Activated naive CD4-positive, alpha-beta T cell treated with anti-CD3 and anti-CD28 coated beads, Interleukin-2, amount 10 ng/mL, durations not matched to agents 7 days and 5 days (primary cell): ENCODE measurements at regions not wholly inside any gene's neighbourhood (a gene's known extent, or its start where the extent isn't known, plus 50 kb on each side); places are given as distances from the start of the nearest gene placed in this dataset.
"Not testable (repeated sequence)": the region's sequence is repeated elsewhere in the genome, so short reads cannot be mapped to it uniquely, and the experiment has no call there.

Source experiments
- CTCF ChIA-PET: fragments of 350-600 bp; sonication (Branson Sonifier 250); formaldehyde crosslinking; loops from one replicate; lab custom pipeline; 2021; ENCODE audit warnings: antibody characterized with exemption; lab: Charles Lee
- DNase-seq: peaks from one replicate; pipeline ENCODE4 v3.0.0-alpha.2; 2020
- H3K27ac Mint-ChIP-seq: one replicate; pipeline ENCODE4 v1.8.0; 2021; ENCODE audit warnings: mild to moderate bottlenecking, moderate library complexity, mixed read lengths
- H3K27me3 Mint-ChIP-seq: one replicate; pipeline ENCODE4 v1.8.0; 2021; ENCODE audit warnings: mild to moderate bottlenecking, mixed read lengths
- H3K36me3 Mint-ChIP-seq: one replicate; pipeline ENCODE4 v1.8.0; 2021; ENCODE audit warnings: mixed read lengths
- H3K4me1 Mint-ChIP-seq: one replicate; pipeline ENCODE4 v1.8.0; 2021; ENCODE audit warnings: mixed read lengths
- H3K4me3 Mint-ChIP-seq: one replicate; pipeline ENCODE4 v1.8.0; 2021; ENCODE audit warnings: mild to moderate bottlenecking, moderate library complexity, mixed read lengths
- H3K9me3 Mint-ChIP-seq: one replicate; pipeline ENCODE4 v1.8.0; 2021; ENCODE audit warnings: mixed read lengths

GRCh38 chr10:80025281-80025680, 53.2 kb upstream of the TMEM254 start:
- no peaks in the 10 kb centered on the region for H3K36me3 Mint-ChIP-seq
- peaks cover 14% of the 10 kb centered on the region for H3K27me3 Mint-ChIP-seq
- H3K4me1 Mint-ChIP-seq = no peaks in the 10 kb centered on the region
- no peak overlapping the region for H3K4me3 Mint-ChIP-seq
- CTCF ChIA-PET = interaction anchor here (1.4 kb wide), 1 partner anchor 22 kb away, joined by 4 read pairs; no protein-coding TSS in a partner anchor
- no peak overlapping the region for H3K27ac Mint-ChIP-seq
- H3K9me3 Mint-ChIP-seq = no peaks in the 10 kb centered on the region
- DNase-seq = no peak

GRCh38 chr10:80022408-80023001, 56.0 kb upstream of the TMEM254 start:
- CTCF ChIA-PET, H3K9me3 Mint-ChIP-seq, H3K4me3 Mint-ChIP-seq, DNase-seq, H3K4me1 Mint-ChIP-seq, H3K36me3 Mint-ChIP-seq, H3K27ac Mint-ChIP-seq: not testable (repeated sequence)
- peaks cover 10% of the 10 kb centered on the region for H3K27me3 Mint-ChIP-seq

- peaks cover 16% of the 10 kb centered on the region for H3K27me3 Mint-ChIP-seq
- DNase-seq, H3K36me3 Mint-ChIP-seq, H3K9me3 Mint-ChIP-seq, H3K4me3 Mint-ChIP-seq, CTCF ChIA-PET, H3K27ac Mint-ChIP-seq, H3K4me1 Mint-ChIP-seq: not testable (repeated sequence)
Observed at GRCh38 chr10:80018406-80018984, 60.0 kb upstream of the TMEM254 start.

GRCh38 chr10:80017186-80017585, 61.3 kb upstream of the TMEM254 start:
- not testable (repeated sequence) for H3K36me3 Mint-ChIP-seq, DNase-seq, H3K27me3 Mint-ChIP-seq, H3K4me1 Mint-ChIP-seq, H3K4me3 Mint-ChIP-seq, H3K27ac Mint-ChIP-seq, H3K9me3 Mint-ChIP-seq
- CTCF ChIA-PET = interaction anchor here (1.4 kb wide), 1 partner anchor 12 kb away, joined by 3 read pairs; no protein-coding TSS in a partner anchor

GRCh38 chr10:80015911-80016830, 62.3 kb upstream of the TMEM254 start:
- Mint-ChIP-seq H3K36me3 (no peaks in the 10 kb centered on the region), H3K27me3 (peaks cover 6% of the 10 kb centered on the region), H3K4me3 (no peak overlapping the region), H3K27ac (no peak overlapping the region), H3K4me1 (no peaks in the 10 kb centered on the region), H3K9me3 (no peaks in the 10 kb centered on the region)
- no peak for DNase-seq
- CTCF ChIA-PET = interaction anchor here (1.4 kb wide), 1 partner anchor 13 kb away, joined by 3 read pairs; no protein-coding TSS in a partner anchor

GRCh38 chr10:80013139-80013538, 64.2 kb upstream of the SFTPD start:
- H3K27me3 Mint-ChIP-seq, CTCF ChIA-PET, H3K9me3 Mint-ChIP-seq, DNase-seq, H3K4me1 Mint-ChIP-seq, H3K27ac Mint-ChIP-seq, H3K4me3 Mint-ChIP-seq, H3K36me3 Mint-ChIP-seq: not testable (repeated sequence)

GRCh38 chr10:80011144-80011543, 62.2 kb upstream of the SFTPD start:
- H3K9me3 Mint-ChIP-seq, H3K27ac Mint-ChIP-seq, H3K4me1 Mint-ChIP-seq, DNase-seq, H3K36me3 Mint-ChIP-seq, CTCF ChIA-PET, H3K4me3 Mint-ChIP-seq, H3K27me3 Mint-ChIP-seq: not testable (repeated sequence)

GRCh38 chr10:80000541-80000940, 51.6 kb upstream of the SFTPD start:
- Mint-ChIP-seq H3K4me1 (no peaks in the 10 kb centered on the region), H3K27ac (no peak overlapping the region), H3K27me3 (peaks cover 20% of the 10 kb centered on the region), H3K9me3 (no peaks in the 10 kb centered on the region), H3K36me3 (no peaks in the 10 kb centered on the region), H3K4me3 (no peak overlapping the region)
- no peak for DNase-seq
- CTCF ChIA-PET = no interaction called here
